ENCODE measurements at regions not wholly inside any gene's neighbourhood (a gene's known extent, or its start where the extent isn't known, plus 50 kb on each side); places are given as distances from the start of the nearest gene placed in this dataset.
A peak's percentile ranks its signal among the peaks of the same experiment; 100 is the strongest.

GRCh38 chr6:140627002-140627401, 1252.6 kb upstream of the CITED2 start:
- H3K36me3 ChIP-seq, result no peaks in the 10 kb centered on the region
- H3K9me3 ChIP-seq, result peaks cover 7% of the 10 kb centered on the region
- H3K4me3 ChIP-seq, result no peak overlapping the region
- H3K27me3 ChIP-seq, result no peaks in the 10 kb centered on the region
- DNase-seq, result no peak

DNA sequence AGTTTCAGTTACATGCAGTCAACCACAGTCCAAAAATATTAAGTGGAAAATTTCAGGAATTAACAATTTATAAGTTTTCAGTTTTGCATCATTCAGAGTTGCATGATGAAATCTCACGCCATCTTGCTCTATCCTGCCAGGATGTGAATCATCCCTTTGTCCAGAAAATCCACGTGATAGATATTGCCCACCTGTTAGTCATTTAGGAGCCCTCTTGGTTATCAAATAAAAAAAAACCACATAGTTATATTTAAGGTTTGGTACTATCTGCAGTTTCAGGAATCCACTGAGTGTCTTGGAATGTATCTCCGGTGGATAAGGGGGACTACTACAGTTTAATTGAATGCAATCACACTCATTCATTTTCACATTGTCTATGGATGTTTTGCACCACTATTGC, 1249.0 kb upstream of the CITED2 start:
- H3K27me3 ChIP-seq, result no peaks in the 10 kb centered on the region
- peaks cover 4% of the 10 kb centered on the region for H3K9me3 ChIP-seq
- H3K4me3 ChIP-seq, result no peak overlapping the region
- H3K36me3 ChIP-seq, result no peaks in the 10 kb centered on the region
- peak; percentile 2 for DNase-seq

DNA sequence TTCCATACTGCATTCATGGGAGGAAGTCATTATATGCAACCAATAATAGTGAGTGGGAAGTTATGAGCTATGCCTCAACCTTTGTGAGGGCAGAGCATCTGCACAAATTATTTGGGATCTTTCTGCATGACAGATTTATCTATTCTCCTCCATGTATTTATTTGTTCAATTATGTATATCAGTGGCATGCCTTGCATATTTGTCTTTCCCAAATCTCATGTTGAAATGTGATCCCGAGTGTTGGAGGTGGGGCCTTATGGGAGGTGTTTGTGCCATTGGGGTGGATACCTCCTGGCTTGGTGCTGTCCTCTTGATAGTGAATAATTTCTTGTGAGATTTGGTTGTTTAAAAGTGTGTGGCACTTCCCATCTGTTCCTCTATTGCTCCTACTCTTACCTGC, 1246.0 kb upstream of the CITED2 start:
- no peak for DNase-seq

DNA sequence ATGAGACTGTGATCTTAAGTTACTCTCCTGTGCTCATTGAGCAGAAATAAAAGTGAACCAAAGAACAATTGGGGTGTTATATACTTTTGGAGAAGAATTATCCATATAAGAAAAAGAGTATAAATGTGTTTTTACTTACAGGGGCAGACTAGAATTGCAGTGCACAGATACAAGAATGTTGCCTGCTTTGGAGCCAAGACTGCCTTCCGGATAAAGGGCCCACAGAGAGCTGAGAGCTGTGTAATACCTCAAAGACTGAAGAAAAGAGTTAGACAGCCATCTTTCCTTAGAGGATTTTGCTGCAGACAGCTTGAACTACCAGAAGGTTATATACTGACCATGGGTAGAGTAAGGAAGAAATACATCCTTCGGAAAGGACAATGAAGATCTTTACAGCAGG, 1235.5 kb upstream of the CITED2 start:
- Histone ChIP-seq H3K27me3 (no peaks in the 10 kb centered on the region), H3K4me3 (no peak overlapping the region), H3K36me3 (no peaks in the 10 kb centered on the region), H3K9me3 (no peaks in the 10 kb centered on the region)
- no peak for DNase-seq

More for the DNA sequence above, 1246.0 kb upstream of the CITED2 start:
- Histone ChIP-seq H3K36me3 (no peaks in the 10 kb centered on the region), H3K4me3 (no peak overlapping the region), H3K27me3 (no peaks in the 10 kb centered on the region), H3K9me3 (peaks cover 1% of the 10 kb centered on the region)

- Histone ChIP-seq H3K9me3 (no peaks in the 10 kb centered on the region), H3K36me3 (no peaks in the 10 kb centered on the region), H3K4me3 (no peak overlapping the region), H3K27me3 (no peaks in the 10 kb centered on the region)
- DNase-seq, result no peak
Observed at GRCh38 chr6:140609321-140609720, 1234.9 kb upstream of the CITED2 start.

GRCh38 chr6:140604786-140605185, 1230.3 kb upstream of the CITED2 start:
- Histone ChIP-seq H3K9me3 (0 out of 2 replicates have a peak, but pooled peaks cover 2% of the 10 kb centered on the region), H3K27me3 (no peaks in the 10 kb centered on the region), H3K4me3 (no peak overlapping the region), H3K36me3 (no peaks in the 10 kb centered on the region)
- no peak for DNase-seq

DNA sequence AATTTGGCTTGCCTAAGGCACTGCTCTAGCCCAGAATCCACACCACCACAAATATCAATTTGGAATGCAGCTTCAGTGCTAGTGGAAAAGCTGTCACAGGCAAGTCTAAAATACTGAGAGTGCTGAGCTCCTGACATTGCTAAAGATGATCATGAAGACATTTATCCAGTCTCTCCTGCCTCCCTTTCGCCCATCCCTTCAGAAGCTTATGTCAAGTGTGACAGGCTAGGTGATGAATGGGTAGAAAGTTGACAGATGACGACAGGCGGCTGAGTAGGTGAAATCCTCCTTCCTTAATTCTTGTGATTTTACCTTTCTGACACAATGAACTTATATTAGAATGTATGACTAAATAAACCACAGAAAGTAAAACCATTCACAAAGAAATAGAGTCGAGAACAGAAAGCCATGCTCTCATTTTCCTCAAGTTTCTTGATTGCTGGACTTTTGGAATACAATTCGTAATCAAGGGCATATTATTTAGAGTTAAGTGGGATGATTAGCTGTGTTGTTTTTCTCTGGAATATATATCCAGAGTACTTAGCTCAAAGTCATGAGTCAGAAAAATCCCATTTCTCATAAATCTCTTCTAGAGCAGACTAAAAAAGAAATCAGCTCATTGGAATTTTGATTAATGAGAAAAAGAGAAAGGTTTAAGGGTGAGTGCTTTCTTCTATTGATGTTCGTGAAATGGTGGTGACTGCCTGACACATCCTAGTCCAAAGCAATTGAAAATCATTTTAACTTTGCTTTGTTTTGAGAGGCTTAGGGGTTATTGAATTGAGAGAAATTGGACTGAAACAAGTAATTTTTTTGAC, 1228.2 kb upstream of the CITED2 start:
- no peak for DNase-seq
- Histone ChIP-seq H3K36me3 (no peaks in the 10 kb centered on the region), H3K9me3 (0 out of 2 replicates have a peak, but pooled peaks cover 2% of the 10 kb centered on the region), H3K4me3 (no peak overlapping the region), H3K27me3 (no peaks in the 10 kb centered on the region)

GRCh38 chr6:140601021-140601808, 1226.8 kb upstream of the CITED2 start:
- no peaks in the 10 kb centered on the region for H3K27me3 ChIP-seq
- DNase-seq, result no peak
- H3K9me3 ChIP-seq, result 0 out of 2 replicates have a peak, but pooled peaks cover 2% of the 10 kb centered on the region
- H3K4me3 ChIP-seq, result no peak overlapping the region
- H3K36me3 ChIP-seq, result no peaks in the 10 kb centered on the region

GRCh38 chr6:140599916-140600315, 1225.5 kb upstream of the CITED2 start:
- Histone ChIP-seq H3K36me3 (no peaks in the 10 kb centered on the region), H3K9me3 (0 out of 2 replicates have a peak, but pooled peaks cover 2% of the 10 kb centered on the region)
- DNase-seq, result no peak

DNA sequence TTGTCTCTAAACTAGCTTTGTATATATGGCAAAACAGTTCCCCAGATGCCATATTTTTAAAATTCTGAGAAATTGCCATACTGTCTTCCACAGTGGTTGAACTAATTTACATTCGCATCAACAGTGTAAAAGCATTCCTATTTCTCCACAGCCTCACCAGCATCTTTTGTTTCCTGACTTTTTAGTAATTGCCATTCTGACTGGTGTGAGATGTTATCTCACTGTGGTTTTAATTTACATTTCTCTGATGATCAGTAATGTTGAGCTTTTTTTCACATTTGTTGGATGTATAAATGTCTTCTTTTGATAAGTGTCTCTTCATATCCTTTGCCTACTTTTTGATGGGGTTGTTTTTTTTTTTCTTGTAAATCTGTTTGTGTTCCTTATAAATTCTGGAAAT, 1222.7 kb upstream of the CITED2 start:
- no peak for DNase-seq
- peaks cover 11% of the 10 kb centered on the region; the same call in 1 of the 2 replicates for H3K9me3 ChIP-seq
- H3K4me3 ChIP-seq, result no peak overlapping the region
- H3K27me3 ChIP-seq, result no peaks in the 10 kb centered on the region
- H3K36me3 ChIP-seq, result no peaks in the 10 kb centered on the region

More at GRCh38 chr6:140599916-140600315, 1225.5 kb upstream of the CITED2 start:
- no peaks in the 10 kb centered on the region for H3K27me3 ChIP-seq
- no peak overlapping the region for H3K4me3 ChIP-seq

GRCh38 chr6:140594806-140595128, 1220.3 kb upstream of the CITED2 start:
- Histone ChIP-seq H3K4me3 (no peak overlapping the region), H3K27me3 (no peaks in the 10 kb centered on the region), H3K36me3 (no peaks in the 10 kb centered on the region), H3K9me3 (peaks cover 8% of the 10 kb centered on the region; the same call in 1 of the 2 replicates)
- no peak for DNase-seq

GRCh38 chr6:140592877-140593276, 1218.4 kb upstream of the CITED2 start:
- no peaks in the 10 kb centered on the region for H3K36me3 ChIP-seq
- H3K27me3 ChIP-seq, result no peaks in the 10 kb centered on the region
- no peak for DNase-seq
- no peak overlapping the region for H3K4me3 ChIP-seq
- H3K9me3 ChIP-seq, result peaks cover 11% of the 10 kb centered on the region; the same call in 1 of the 2 replicates

GRCh38 chr6:140590641-140591040, 1216.2 kb upstream of the CITED2 start:
- Histone ChIP-seq H3K4me3 (no peak overlapping the region), H3K9me3 (peaks cover 11% of the 10 kb centered on the region; the same call in 1 of the 2 replicates), H3K27me3 (no peaks in the 10 kb centered on the region), H3K36me3 (no peaks in the 10 kb centered on the region)
- DNase-seq, result no peak

GRCh38 chr6:140586426-140587061, 1212.1 kb upstream of the CITED2 start:
- Histone ChIP-seq H3K36me3 (no peaks in the 10 kb centered on the region), H3K4me3 (no peak overlapping the region), H3K27me3 (no peaks in the 10 kb centered on the region), H3K9me3 (0 out of 2 replicates have a peak, but pooled peaks cover 3% of the 10 kb centered on the region)
- no peak for DNase-seq

GRCh38 chr6:140581601-140582000, 1207.2 kb upstream of the CITED2 start:
- Histone ChIP-seq H3K4me3 (no peak overlapping the region), H3K36me3 (no peaks in the 10 kb centered on the region), H3K27me3 (no peaks in the 10 kb centered on the region), H3K9me3 (no peaks in the 10 kb centered on the region)
- DNase-seq, result no peak

DNA sequence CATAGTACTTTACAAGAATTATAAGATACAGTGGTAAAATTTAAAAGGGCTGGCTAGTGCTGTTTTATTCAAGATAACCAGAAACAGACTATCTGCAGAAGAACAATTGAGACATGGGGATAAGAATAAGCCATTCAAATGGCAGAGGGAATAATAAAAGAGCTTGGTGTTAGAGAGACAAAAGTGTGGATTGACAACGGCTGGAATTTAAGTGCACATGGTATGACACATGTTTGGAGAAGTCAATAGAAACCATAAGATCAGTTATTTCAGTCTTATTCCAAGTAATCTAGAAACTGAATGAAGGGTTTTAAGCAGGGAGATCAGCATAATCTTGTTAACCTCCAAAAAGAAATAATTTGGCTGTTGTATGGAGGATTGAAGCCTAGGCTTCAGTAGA, 1205.5 kb upstream of the CITED2 start:
- no peaks in the 10 kb centered on the region for H3K27me3 ChIP-seq
- no peak overlapping the region for H3K4me3 ChIP-seq
- DNase-seq, result no peak
- no peaks in the 10 kb centered on the region for H3K9me3 ChIP-seq
- no peaks in the 10 kb centered on the region for H3K36me3 ChIP-seq

GRCh38 chr6:140576004-140576555, 1201.6 kb upstream of the CITED2 start:
- H3K9me3 ChIP-seq, result no peaks in the 10 kb centered on the region; the same call in 1 of the 2 replicates
- H3K4me3 ChIP-seq, result no peak overlapping the region
- no peaks in the 10 kb centered on the region for H3K36me3 ChIP-seq
- DNase-seq, result no peak
- no peaks in the 10 kb centered on the region for H3K27me3 ChIP-seq
